ENCODE measurements at regions not wholly inside any gene's neighbourhood (a gene's known extent, or its start where the extent isn't known, plus 50 kb on each side); places are given as distances from the start of the nearest gene placed in this dataset.

GRCh38 chr4:174438711-174439110, 83.6 kb downstream of the HPGD start:
- DNase-seq (ENCODE audit: low spot score): no peak

GRCh38 chr4:174437749-174438148, 84.5 kb downstream of the HPGD start:
- DNase-seq (ENCODE audit: low spot score): no peak

GRCh38 chr4:174437324-174437723, 85.0 kb downstream of the HPGD start:
- DNase-seq (ENCODE audit: low spot score): no peak

DNA sequence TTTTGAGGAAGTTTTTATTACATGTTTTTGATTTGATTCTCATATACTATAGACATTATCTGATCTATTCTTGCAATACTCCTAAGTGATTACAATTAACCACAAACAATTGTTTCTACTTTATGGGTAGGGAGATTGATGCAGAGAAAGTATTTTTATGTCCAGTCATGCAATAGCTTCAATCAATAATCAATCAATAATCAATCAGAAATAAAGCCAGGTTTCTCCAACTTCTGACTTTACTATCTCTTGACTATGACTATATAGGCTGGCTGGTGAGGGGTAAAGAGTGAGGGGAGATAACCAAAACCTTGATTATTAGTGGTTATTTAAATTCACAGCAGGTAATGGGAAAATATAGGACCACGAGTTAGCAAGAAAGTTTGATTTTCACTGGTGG, 85.9 kb downstream of the HPGD start:
- DNase-seq (ENCODE audit: low spot score): no peak

DNA sequence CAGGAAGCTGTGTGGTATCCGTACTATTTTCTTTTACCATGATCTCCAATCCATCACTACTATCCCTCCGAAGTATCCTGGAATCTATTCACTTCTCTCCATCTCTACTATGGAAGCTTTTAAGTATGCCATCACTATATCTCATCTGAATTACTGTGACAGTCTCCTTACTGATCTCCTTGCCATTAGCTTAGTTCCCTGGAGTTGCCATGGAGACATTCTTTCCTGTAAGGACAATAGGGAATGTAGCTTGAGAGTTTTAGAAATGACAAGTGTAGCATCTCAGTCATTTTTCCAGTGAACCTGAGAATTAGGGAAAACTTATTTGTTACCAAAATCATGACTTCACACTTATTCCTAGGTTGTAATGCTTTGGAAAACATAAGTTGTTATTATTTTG, 86.3 kb downstream of the HPGD start:
- DNase-seq (ENCODE audit: low spot score): no peak

GRCh38 chr4:174434455-174434854, 87.8 kb downstream of the HPGD start:
- no peak for DNase-seq (ENCODE audit: low spot score)

DNA sequence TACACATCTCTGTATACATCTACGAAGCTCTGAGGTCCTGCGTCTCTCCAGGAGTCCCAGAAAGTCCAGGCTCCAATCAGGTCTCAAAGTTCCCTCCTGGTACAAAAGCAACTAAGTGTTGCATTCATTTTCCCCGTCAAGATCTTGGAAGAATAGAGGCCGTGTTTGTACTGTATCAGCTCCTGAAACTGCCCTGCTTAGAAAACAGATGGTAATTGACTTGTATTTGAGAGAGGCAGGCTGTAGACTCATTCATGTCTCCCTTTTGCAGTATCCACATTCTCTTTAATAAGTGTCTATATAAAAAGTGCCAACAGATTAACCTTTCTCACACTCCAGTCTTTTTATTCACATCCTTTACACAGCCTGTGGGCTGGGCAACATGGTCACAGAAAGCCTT, 91.7 kb downstream of the HPGD start:
- DNase-seq (ENCODE audit: low spot score): no peak

DNA sequence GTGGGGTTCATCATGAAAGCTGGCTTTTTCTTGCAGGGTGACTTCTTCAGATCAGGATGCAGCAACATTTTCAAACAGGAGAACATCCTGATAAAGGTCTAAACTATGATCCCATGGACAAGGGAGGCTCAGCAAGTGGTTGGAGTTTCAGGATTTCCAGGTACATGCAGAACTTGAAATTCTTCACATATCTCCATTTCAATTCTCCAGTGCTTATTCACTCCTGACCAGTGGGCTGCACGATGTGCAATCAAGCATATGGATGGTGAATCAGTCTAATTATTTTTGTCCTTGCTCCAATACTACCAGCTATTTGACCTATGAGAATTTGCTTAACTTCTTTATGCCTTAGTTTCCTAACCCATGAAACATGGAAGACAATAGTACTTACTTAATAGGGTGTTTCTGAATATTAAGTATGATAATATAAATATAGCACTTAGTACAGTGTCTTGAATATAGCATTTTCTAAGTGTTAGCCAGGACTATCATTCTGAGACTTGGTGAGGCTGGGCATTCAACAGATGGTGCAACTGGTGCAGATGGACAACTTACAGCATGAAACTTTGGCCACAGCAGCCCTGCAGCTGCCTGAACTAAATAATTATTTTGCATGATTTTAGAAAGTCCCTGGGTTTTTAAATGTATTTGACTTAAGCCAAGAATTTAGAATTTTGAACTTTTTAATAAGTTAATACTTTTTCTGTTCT, 92.4 kb downstream of the HPGD start:
- DNase-seq (ENCODE audit: low spot score): no peak

- peak; percentile 50 for DNase-seq (ENCODE audit: low spot score)
Measured at GRCh38 chr4:174427571-174428140, 94.6 kb downstream of the HPGD start.

- DNase-seq (ENCODE audit: low spot score): no peak
Measured at GRCh38 chr4:174425669-174426068, 96.6 kb downstream of the HPGD start.

GRCh38 chr4:174423257-174423944, 98.9 kb downstream of the HPGD start:
- DNase-seq (ENCODE audit: low spot score): no peak

DNA sequence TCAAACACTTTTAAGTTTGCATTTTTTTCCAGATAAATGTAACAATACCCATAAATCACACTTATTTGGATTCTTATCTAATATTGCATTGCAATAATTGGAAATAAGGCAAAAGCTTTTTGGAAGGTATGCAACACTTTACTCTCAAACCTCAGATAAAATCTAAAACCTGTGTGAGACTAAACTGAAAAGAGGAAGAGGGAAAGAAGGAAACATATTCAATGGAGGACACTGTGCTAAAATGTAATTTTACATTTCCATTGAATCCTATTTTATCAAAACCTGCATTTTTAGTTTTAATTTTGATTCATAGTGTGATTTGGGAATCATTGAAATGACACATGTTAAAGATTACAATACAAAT, 99.4 kb downstream of the HPGD start:
- no peak for DNase-seq (ENCODE audit: low spot score)

GRCh38 chr4:174420316-174420715, 102.0 kb downstream of the HPGD start:
- DNase-seq (ENCODE audit: low spot score): no peak

GRCh38 chr4:174418640-174419212, 103.6 kb downstream of the HPGD start:
- DNase-seq (ENCODE audit: low spot score): no peak

GRCh38 chr4:174408841-174409552, 113.3 kb downstream of the HPGD start:
- no peak for DNase-seq (ENCODE audit: low spot score)

- DNase-seq (ENCODE audit: low spot score): no peak
Measured at GRCh38 chr4:174406383-174406782, 115.9 kb downstream of the HPGD start.

GRCh38 chr4:174405923-174406322, 116.4 kb downstream of the HPGD start:
- DNase-seq (ENCODE audit: low spot score): no peak

- DNase-seq (ENCODE audit: low spot score): no peak
Measured at GRCh38 chr4:174404677-174405076, 117.6 kb downstream of the HPGD start.

DNA sequence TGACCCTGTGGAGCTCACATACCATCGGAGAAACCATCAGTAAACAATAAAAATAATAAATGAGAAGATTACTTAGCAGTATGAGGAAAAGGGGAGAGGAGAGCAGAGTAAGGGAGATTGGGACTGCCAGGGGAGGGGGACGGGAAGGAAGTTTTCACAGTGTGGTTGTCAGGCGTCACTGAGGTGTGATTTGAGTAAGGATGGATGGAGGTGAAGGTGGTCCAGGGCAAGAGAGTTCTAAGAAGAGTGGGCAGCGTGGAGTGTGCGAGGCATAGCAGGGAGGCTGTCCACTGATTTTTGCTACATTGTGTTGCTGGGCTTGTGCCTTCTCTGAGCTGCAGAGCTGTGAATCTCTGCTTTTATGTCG, 119.1 kb downstream of the HPGD start:
- no peak for DNase-seq (ENCODE audit: low spot score)

DNA sequence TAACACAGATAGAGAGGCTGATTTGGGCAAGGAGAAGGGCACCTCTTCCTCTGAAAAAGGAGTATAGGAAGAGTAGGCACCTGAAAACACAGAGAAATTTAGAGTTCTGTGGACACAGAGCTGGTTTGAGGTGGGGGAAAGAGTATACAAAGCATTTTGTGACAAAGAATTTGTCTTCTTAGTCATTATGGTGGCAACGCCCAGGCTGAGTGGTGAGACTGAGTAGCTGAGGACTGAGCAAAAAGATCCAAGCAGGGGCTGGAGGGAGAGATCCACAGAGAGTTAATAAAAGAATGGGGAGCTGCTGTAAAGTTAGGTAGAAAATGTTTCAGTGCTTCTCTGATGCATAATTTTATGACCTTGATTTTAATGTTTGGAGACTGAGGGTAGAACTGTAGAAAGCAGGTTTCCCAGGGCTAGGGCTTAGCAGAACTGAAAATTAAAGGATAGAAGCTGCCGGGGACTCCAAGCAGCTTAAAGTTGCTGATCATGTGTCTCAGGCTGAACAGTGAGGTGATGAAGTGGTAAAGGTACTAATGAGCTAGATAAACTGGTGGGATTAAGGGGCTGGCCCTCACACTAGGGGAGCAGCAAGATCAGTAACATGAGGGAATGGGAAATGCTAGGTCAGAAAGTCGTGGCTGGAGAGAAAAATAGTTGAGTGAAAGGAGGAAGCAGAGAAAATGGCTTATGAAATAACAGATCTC, 118.9 kb downstream of the CEP44 start:
- no peak for DNase-seq (ENCODE audit: low spot score)

DNA sequence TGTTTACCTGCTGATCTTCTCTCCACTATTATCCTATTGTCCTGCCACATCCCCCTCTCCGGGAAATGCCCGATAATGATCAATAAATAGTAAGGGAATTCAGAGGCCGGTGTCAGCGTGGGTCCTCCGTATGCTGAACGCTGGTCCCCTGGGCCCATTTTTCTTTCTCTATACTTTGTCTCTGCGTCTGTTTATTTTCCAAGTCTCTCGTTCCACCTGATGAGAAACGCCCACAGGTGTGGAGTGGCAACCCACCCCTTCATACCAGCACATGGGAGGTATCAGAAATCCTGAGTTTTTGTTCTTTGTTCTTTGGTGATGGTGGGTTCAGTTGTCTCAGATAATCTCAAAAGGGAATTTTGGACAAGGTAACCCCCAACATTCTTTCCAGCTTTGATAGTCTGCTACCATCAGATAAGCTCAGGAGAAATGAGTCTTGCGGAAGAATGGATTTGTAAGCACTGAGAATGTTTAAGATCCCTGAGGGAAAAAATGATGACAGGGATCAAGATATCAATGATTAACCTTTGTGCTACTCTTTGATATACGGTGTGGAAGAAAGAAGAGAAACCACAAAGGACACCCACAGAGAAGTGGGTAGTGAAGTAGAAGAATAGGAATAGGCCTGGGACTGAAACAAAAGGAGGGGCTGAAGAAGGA, 117.9 kb downstream of the CEP44 start:
- DNase-seq (ENCODE audit: low spot score): no peak
